Lower leg skin (tissue), 3 donors: ENCODE measurements at regions not wholly inside any gene's neighbourhood (a gene's known extent, or its start where the extent isn't known, plus 50 kb on each side); places are given as distances from the start of the nearest gene placed in this dataset.

ENCODE experiments used
- POLR2A ChIP-seq, 2 donors: fragments of 450-650 bp; IDR thresholded peaks; one replicate each; pipeline ENCODE4 v1.6.1; 2016 to 2017; ENCODE audit warnings: antibody characterized with exemption in 2 of 2, mild to moderate bottlenecking in 1 of 2, moderate library complexity in 1 of 2
- TF ChIP-seq, protein P1 (sequence below), 3 donors: fragments of 450-650 bp; IDR thresholded peaks; one replicate each; pipeline ENCODE4 v1.5.1; 2016; ENCODE audit warnings: antibody characterized with exemption in 3 of 3, mild to moderate bottlenecking in 3 of 3, moderate library complexity in 2 of 3

DNA sequence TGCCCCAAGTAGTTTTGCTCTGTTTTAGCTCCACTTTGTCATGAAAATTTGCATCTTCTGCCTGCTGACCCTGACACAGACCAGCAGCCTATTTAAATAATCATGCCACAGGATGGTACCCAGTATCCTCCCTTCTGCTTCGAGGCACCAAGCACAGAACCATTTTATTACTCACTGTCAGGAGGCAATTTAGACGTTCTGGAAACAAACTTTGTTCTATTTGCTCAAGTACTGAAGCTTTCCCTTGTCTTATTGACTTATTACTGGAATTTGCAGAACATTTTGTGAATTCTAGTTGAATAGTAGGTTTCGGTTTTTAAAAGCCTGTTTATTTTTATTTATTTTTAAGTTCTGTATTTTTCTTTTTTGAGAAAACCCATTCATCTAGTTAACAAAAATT is 279.6 kb upstream of the GADL1 start:
- TF ChIP-seq, protein P1, sequence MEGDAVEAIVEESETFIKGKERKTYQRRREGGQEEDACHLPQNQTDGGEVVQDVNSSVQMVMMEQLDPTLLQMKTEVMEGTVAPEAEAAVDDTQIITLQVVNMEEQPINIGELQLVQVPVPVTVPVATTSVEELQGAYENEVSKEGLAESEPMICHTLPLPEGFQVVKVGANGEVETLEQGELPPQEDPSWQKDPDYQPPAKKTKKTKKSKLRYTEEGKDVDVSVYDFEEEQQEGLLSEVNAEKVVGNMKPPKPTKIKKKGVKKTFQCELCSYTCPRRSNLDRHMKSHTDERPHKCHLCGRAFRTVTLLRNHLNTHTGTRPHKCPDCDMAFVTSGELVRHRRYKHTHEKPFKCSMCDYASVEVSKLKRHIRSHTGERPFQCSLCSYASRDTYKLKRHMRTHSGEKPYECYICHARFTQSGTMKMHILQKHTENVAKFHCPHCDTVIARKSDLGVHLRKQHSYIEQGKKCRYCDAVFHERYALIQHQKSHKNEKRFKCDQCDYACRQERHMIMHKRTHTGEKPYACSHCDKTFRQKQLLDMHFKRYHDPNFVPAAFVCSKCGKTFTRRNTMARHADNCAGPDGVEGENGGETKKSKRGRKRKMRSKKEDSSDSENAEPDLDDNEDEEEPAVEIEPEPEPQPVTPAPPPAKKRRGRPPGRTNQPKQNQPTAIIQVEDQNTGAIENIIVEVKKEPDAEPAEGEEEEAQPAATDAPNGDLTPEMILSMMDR (IDR thresholded peaks at IDR 0.05), result no peak
- TF ChIP-seq POLR2A (IDR thresholded peaks at IDR 0.05), result no peak
